ENCODE measurements at regions not wholly inside any gene's neighbourhood (a gene's known extent, or its start where the extent isn't known, plus 50 kb on each side); places are given as distances from the start of the nearest gene placed in this dataset.

DNA sequence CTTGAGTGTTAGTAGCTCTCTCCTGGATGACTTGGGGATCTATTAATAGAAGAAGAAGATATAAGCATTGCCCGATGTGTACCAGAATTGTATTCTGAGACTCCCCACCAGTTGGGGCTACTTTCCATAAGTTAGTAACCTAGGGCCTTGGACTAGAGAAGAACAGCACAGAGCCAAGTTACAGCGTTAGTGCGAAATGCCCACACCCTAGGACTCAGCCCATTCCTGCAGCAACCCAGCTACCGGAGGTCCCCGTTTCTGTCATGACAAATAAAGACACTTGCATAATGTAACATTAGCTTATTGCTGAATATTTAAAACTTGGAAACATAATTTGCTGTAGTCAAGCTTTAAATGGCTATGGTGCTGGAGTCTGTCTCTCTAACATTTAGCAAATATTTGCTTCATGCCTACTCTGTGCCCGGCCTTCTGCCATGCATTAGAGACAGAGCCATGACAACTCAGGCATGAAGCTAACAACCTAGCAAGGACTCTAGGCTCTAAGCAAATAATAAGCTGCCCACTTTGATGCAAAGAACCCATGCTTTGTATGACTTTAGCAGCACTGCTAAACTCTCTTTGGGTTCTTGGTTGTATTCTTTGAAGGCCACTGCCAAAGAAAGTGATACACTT lies 103.4 kb upstream of the COL21A1 start:
- Histone ChIP-seq H3K4me2 (no peak overlapping the region), H4K20me1 (no peaks in the 10 kb centered on the region), H3K9me3 (no peaks in the 10 kb centered on the region), H3K4me1 (no peaks in the 10 kb centered on the region), H3K27me3 (no peaks in the 10 kb centered on the region), H3K9ac (no peak overlapping the region), H3K27ac (no peak overlapping the region), H3K36me3 (no peaks in the 10 kb centered on the region), H3K4me3 (no peak overlapping the region)
- TF ChIP-seq Cebpa-rat (IDR thresholded peaks at IDR 0.05), result no peak

GRCh38 chr6:56349194-56349593 lies 101.8 kb upstream of the COL21A1 start:
- Histone ChIP-seq H3K36me3 (no peaks in the 10 kb centered on the region), H3K27ac (no peak overlapping the region), H4K20me1 (no peaks in the 10 kb centered on the region), H3K9ac (no peak overlapping the region), H3K27me3 (no peaks in the 10 kb centered on the region), H3K9me3 (no peaks in the 10 kb centered on the region), H3K4me1 (no peaks in the 10 kb centered on the region), H3K4me3 (no peak overlapping the region), H3K4me2 (no peak overlapping the region)
- no peak for TF ChIP-seq Cebpa-rat (IDR thresholded peaks at IDR 0.05)

DNA sequence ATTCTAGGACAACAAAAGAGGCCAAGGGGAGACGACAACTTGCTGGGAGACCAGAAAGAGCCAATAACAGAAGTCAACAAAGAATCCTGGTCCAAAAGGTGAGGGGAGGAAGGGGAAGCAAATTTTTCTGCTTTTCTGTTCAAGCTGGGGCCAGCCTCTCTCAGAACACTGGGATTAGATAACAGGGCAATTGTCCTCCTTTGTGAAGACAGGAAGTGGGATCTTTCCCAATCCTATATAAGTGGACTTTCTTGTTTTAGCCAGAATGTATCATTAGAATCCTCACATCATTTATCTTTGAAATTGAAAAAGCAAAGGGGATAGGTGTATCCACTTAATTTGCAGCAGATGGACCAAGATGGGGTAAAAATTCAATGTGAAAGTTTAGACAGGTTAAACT lies 101.2 kb upstream of the COL21A1 start:
- Histone ChIP-seq H3K4me3 (no peak overlapping the region), H3K27ac (no peak overlapping the region), H3K36me3 (no peaks in the 10 kb centered on the region), H3K4me1 (no peaks in the 10 kb centered on the region), H4K20me1 (no peaks in the 10 kb centered on the region), H3K4me2 (no peak overlapping the region), H3K27me3 (no peaks in the 10 kb centered on the region), H3K9me3 (no peaks in the 10 kb centered on the region), H3K9ac (no peak overlapping the region)
- no peak for TF ChIP-seq Cebpa-rat (IDR thresholded peaks at IDR 0.05)

GRCh38 chr6:56347526-56347925 lies 100.1 kb upstream of the COL21A1 start:
- Histone ChIP-seq H3K4me2 (no peak overlapping the region), H4K20me1 (no peaks in the 10 kb centered on the region), H3K9ac (no peak overlapping the region), H3K4me3 (no peak overlapping the region), H3K9me3 (no peaks in the 10 kb centered on the region), H3K4me1 (no peaks in the 10 kb centered on the region), H3K36me3 (no peaks in the 10 kb centered on the region), H3K27me3 (no peaks in the 10 kb centered on the region), H3K27ac (no peak overlapping the region)
- no peak for TF ChIP-seq Cebpa-rat (IDR thresholded peaks at IDR 0.05)

GRCh38 chr6:56346958-56347357 lies 99.6 kb upstream of the COL21A1 start:
- no peaks in the 10 kb centered on the region for H3K4me1 ChIP-seq
- H3K27me3 ChIP-seq, result no peaks in the 10 kb centered on the region
- H3K9me3 ChIP-seq, result no peaks in the 10 kb centered on the region
- no peak overlapping the region for H3K9ac ChIP-seq
- no peak for TF ChIP-seq Cebpa-rat (IDR thresholded peaks at IDR 0.05)
- H3K4me3 ChIP-seq, result no peak overlapping the region
- no peaks in the 10 kb centered on the region for H3K36me3 ChIP-seq
- no peaks in the 10 kb centered on the region for H4K20me1 ChIP-seq
- H3K4me2 ChIP-seq, result no peak overlapping the region
- no peak overlapping the region for H3K27ac ChIP-seq

DNA sequence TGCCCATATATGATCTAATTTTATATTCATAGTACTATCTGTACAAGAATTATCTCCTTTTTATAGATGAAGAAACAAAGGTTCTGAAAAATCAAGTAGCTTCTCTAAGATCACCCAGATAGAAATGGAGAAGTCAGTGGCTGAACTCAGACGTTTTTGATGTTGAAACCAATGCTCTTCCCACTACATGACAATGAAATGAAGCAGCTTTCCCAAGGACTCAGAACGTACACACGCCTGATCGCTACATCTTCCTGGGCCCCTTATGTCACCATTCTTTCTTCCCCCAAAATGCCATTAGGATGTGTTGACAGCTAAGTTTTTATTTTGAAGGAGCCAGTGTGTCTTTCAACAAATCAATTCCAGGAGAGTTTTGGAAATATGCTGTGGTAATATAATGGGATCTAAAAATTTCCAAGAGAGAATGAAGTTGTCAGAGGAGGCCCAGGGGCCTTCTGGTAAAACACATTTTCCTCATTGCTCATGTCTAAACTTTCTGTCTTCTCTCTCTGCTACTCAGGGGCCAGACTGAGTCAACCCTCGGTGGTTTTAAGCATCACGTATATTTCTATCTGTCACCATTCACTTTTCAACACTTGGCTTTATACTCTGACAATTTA lies 98.1 kb upstream of the COL21A1 start:
- Histone ChIP-seq H4K20me1 (no peaks in the 10 kb centered on the region), H3K36me3 (no peaks in the 10 kb centered on the region), H3K9me3 (no peaks in the 10 kb centered on the region), H3K4me3 (no peak overlapping the region), H3K27me3 (no peaks in the 10 kb centered on the region), H3K4me2 (no peak overlapping the region), H3K9ac (no peak overlapping the region), H3K27ac (no peak overlapping the region), H3K4me1 (no peaks in the 10 kb centered on the region)
- no peak for TF ChIP-seq Cebpa-rat (IDR thresholded peaks at IDR 0.05)

DNA sequence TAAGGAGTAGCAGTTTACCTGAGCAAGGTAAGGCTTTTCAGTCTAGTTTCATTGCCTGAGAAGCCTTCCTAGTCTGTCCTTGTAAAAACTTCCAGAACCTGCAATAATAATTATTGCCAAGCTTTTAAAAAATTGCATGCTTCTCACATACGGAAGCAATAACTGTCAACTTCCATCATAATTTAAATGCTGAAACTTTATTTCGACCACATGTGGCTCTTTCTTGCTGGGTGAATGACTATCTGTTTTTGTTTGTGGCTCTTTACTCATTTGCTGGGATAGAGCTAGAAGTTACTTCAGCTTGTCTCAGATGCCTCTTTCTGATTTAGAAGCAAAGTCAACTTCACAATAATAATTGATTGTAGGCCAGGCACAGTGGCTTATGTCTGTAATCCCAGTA lies 95.9 kb upstream of the COL21A1 start:
- no peaks in the 10 kb centered on the region for H3K27me3 ChIP-seq
- no peak overlapping the region for H3K9ac ChIP-seq
- no peak overlapping the region for H3K4me2 ChIP-seq
- no peaks in the 10 kb centered on the region for H3K9me3 ChIP-seq
- no peaks in the 10 kb centered on the region for H4K20me1 ChIP-seq
- H3K4me1 ChIP-seq, result no peaks in the 10 kb centered on the region
- H3K36me3 ChIP-seq, result no peaks in the 10 kb centered on the region
- H3K27ac ChIP-seq, result no peak overlapping the region
- no peak overlapping the region for H3K4me3 ChIP-seq
- no peak for TF ChIP-seq Cebpa-rat (IDR thresholded peaks at IDR 0.05)

DNA sequence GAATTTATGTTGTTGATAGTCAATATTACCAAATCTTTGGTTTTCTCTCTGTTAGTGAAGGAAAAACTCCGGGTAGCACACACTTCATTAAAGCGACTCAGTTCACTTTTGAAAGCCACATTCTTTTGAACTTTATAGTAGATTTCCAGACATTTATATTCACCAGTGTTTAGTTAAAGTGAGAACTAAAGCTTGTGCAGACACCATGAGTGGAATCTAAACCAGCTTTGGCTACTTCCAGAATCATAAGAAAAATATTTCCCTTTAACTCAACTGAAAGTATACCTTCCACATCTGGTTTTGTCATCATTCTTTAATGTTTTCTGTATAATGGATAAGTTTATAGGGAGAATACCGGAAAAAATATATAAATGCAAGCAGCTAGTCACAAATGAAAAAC lies 92.1 kb upstream of the COL21A1 start:
- TF ChIP-seq Cebpa-rat (IDR thresholded peaks at IDR 0.05), result no peak

GRCh38 chr6:56335726-56336125 lies 88.3 kb upstream of the COL21A1 start:
- H3K27me3 ChIP-seq, result no peaks in the 10 kb centered on the region
- no peaks in the 10 kb centered on the region for H3K36me3 ChIP-seq
- no peak overlapping the region for H3K4me2 ChIP-seq
- H3K9ac ChIP-seq, result no peak overlapping the region
- H3K9me3 ChIP-seq, result no peaks in the 10 kb centered on the region
- no peak for TF ChIP-seq Cebpa-rat (IDR thresholded peaks at IDR 0.05)
- no peak overlapping the region for H3K4me3 ChIP-seq
- no peaks in the 10 kb centered on the region for H3K4me1 ChIP-seq
- no peaks in the 10 kb centered on the region for H4K20me1 ChIP-seq
- H3K27ac ChIP-seq, result no peak overlapping the region

More for the DNA sequence above, 92.1 kb upstream of the COL21A1 start:
- Histone ChIP-seq H3K4me2 (no peak overlapping the region), H3K4me3 (no peak overlapping the region), H4K20me1 (no peaks in the 10 kb centered on the region), H3K27ac (no peak overlapping the region), H3K36me3 (no peaks in the 10 kb centered on the region), H3K4me1 (no peaks in the 10 kb centered on the region), H3K9ac (no peak overlapping the region), H3K9me3 (no peaks in the 10 kb centered on the region), H3K27me3 (no peaks in the 10 kb centered on the region)

DNA sequence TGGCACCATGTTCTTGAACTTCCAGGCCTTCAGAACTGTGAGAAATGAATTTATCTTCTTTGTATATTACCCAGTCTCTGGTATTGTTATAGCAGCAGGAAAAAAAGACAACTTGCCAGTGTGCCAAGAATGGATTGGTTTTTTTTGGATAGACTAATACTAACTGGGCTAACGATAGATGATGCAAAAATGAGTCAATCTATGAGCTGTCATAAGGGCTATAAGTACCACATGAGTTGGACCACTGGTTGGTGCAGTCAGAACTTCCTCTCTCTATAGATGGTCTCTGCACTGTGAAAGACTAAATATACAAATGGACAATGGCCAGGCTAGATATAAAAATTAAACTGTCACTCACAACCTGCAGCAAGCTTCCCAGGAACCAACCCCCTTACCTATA lies 87.6 kb upstream of the COL21A1 start:
- no peaks in the 10 kb centered on the region for H3K27me3 ChIP-seq
- no peaks in the 10 kb centered on the region for H4K20me1 ChIP-seq
- no peak overlapping the region for H3K27ac ChIP-seq
- no peak overlapping the region for H3K9ac ChIP-seq
- TF ChIP-seq Cebpa-rat (IDR thresholded peaks at IDR 0.05), result no peak
- H3K9me3 ChIP-seq, result no peaks in the 10 kb centered on the region
- no peaks in the 10 kb centered on the region for H3K4me1 ChIP-seq
- H3K36me3 ChIP-seq, result no peaks in the 10 kb centered on the region
- no peak overlapping the region for H3K4me2 ChIP-seq
- H3K4me3 ChIP-seq, result no peak overlapping the region

All from BLaER1 (cell line).